ENCODE measurements at regions not wholly inside any gene's neighbourhood (a gene's known extent, or its start where the extent isn't known, plus 50 kb on each side); places are given as distances from the start of the nearest gene placed in this dataset.

GRCh38 chr19:42662712-42663111 lies 68.0 kb upstream of the CEACAM8 start:
- no peak for DNase-seq

- DNase-seq, result no peak
These were observed 65.6 kb upstream of the CEACAM8 start for GRCh38 chr19:42660353-42660752.

GRCh38 chr19:42658076-42658475 lies 63.4 kb upstream of the CEACAM8 start:
- no peak for DNase-seq

- peak in 2 of 3 donors; percentile 4 to 5 for DNase-seq
These were observed 62.8 kb upstream of the CEACAM8 start for GRCh38 chr19:42657556-42657955.

GRCh38 chr19:42655748-42656147 lies 61.0 kb upstream of the CEACAM8 start:
- no peak for DNase-seq

- peak in 1 of 3 donors; percentile 8 for DNase-seq
These were observed 59.1 kb upstream of the CEACAM8 start for GRCh38 chr19:42653841-42654240.

- DNase-seq, result no peak
These were observed 57.3 kb upstream of the CEACAM8 start for GRCh38 chr19:42652021-42652420.

Data from suppressor macrophage treated with lipopolysaccharide for 1 hour (primary cell).